ENCODE measurements at regions not wholly inside any gene's neighbourhood (a gene's known extent, or its start where the extent isn't known, plus 50 kb on each side); places are given as distances from the start of the nearest gene placed in this dataset.

DNA sequence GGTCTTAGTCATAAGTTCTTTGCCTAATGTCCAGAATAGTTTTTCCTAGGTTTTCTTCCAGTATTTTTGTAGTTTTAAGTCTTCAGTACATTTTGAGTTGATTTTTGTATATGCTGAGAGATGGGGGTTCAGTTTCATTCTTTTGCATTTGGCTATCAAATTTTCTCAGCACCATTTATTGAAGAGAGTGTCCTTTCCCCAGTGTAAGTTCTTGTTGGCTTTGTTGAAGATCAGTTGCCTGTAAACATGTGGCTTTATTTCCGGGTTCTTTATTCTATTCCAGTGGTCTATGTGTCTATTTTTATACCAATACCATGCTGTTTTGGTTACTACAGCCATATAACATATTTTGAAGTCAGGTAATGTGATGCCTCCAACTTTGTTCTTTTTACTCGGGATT is 87.5 kb upstream of the MYCN start:
- TF ChIP-seq, protein P1, sequence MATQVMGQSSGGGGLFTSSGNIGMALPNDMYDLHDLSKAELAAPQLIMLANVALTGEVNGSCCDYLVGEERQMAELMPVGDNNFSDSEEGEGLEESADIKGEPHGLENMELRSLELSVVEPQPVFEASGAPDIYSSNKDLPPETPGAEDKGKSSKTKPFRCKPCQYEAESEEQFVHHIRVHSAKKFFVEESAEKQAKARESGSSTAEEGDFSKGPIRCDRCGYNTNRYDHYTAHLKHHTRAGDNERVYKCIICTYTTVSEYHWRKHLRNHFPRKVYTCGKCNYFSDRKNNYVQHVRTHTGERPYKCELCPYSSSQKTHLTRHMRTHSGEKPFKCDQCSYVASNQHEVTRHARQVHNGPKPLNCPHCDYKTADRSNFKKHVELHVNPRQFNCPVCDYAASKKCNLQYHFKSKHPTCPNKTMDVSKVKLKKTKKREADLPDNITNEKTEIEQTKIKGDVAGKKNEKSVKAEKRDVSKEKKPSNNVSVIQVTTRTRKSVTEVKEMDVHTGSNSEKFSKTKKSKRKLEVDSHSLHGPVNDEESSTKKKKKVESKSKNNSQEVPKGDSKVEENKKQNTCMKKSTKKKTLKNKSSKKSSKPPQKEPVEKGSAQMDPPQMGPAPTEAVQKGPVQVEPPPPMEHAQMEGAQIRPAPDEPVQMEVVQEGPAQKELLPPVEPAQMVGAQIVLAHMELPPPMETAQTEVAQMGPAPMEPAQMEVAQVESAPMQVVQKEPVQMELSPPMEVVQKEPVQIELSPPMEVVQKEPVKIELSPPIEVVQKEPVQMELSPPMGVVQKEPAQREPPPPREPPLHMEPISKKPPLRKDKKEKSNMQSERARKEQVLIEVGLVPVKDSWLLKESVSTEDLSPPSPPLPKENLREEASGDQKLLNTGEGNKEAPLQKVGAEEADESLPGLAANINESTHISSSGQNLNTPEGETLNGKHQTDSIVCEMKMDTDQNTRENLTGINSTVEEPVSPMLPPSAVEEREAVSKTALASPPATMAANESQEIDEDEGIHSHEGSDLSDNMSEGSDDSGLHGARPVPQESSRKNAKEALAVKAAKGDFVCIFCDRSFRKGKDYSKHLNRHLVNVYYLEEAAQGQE (IDR thresholded peaks at IDR 0.05; ENCODE audit: insufficient read depth in 1 of 2, low read depth in 2 of 2, low read length in 2 of 2) = no peak
- no peak for TF ChIP-seq TAF1 (IDR thresholded peaks at IDR 0.05; ENCODE audit: borderline replicate concordance, insufficient read depth, low read length)
